ENCODE measurements at regions not wholly inside any gene's neighbourhood (a gene's known extent, or its start where the extent isn't known, plus 50 kb on each side); places are given as distances from the start of the nearest gene placed in this dataset.

DNA sequence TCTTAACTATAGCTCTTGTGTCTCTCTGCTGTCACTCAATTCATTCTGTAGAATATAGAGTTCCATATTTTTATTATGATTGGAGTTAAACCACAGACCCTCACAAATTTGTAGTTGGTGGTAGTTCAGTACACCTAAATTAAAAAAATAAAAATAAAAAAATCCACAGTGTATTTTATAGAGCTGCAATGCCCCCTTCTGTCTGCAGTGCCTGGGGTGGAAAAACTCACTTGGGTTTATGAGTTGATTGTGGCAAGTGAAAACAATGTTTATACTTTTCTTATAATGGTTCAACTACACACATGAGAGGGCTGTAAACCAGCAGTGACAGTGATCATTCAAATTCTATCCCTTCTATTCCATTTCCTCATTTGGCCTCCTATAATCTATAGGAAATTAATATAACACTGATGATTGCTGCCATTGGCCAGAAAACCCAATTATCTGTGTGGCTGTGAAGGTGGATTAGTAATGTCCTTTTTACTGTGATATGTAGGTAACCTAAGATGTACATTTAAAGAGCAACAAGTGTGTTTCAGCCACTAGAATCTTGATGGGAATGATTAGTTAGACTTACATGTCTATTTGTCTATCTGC lies 166.9 kb upstream of the LRIG3 start:
- TF ChIP-seq, protein P1, sequence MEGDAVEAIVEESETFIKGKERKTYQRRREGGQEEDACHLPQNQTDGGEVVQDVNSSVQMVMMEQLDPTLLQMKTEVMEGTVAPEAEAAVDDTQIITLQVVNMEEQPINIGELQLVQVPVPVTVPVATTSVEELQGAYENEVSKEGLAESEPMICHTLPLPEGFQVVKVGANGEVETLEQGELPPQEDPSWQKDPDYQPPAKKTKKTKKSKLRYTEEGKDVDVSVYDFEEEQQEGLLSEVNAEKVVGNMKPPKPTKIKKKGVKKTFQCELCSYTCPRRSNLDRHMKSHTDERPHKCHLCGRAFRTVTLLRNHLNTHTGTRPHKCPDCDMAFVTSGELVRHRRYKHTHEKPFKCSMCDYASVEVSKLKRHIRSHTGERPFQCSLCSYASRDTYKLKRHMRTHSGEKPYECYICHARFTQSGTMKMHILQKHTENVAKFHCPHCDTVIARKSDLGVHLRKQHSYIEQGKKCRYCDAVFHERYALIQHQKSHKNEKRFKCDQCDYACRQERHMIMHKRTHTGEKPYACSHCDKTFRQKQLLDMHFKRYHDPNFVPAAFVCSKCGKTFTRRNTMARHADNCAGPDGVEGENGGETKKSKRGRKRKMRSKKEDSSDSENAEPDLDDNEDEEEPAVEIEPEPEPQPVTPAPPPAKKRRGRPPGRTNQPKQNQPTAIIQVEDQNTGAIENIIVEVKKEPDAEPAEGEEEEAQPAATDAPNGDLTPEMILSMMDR (IDR thresholded peaks at IDR 0.05; ENCODE audit: low read length): no peak; the same call in 1 of the 2 replicates
- no peak for TF ChIP-seq EZH2 (IDR thresholded peaks at IDR 0.05; ENCODE audit: borderline replicate concordance, low read length)

All from OCI-LY1 (cell line).